GM19463 (cell line): ENCODE measurements at regions not wholly inside any gene's neighbourhood (a gene's known extent, or its start where the extent isn't known, plus 50 kb on each side); places are given as distances from the start of the nearest gene placed in this dataset.

ENCODE experiments used
- ATAC-seq: cut with Tn5 transposase; IDR thresholded peaks from one replicate; pipeline ENCODE4 v1.9.1; 2021; ENCODE audit warnings: mild to moderate bottlenecking, moderate library complexity; ENCODE audit not compliant: unreplicated experiment

DNA sequence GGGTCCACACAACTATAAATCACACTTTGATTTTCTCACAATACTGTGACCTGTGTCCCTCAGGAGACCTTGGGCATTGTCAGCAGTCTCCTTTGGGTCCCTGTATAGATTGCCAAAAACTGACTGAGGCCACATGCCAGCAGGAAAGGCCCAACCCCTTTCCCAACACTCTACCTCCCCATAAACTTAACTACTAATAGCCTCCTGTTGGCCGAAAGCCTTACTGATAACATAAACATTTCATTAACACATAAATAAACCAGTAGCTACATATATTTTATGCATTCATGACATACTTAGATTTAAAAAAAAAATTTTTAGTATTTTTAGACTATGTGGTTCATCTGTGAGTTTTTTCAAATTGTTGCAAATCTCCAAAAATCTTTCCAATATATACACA is 153.5 kb downstream of the ARL4C start:
- ATAC-seq = no peak

DNA sequence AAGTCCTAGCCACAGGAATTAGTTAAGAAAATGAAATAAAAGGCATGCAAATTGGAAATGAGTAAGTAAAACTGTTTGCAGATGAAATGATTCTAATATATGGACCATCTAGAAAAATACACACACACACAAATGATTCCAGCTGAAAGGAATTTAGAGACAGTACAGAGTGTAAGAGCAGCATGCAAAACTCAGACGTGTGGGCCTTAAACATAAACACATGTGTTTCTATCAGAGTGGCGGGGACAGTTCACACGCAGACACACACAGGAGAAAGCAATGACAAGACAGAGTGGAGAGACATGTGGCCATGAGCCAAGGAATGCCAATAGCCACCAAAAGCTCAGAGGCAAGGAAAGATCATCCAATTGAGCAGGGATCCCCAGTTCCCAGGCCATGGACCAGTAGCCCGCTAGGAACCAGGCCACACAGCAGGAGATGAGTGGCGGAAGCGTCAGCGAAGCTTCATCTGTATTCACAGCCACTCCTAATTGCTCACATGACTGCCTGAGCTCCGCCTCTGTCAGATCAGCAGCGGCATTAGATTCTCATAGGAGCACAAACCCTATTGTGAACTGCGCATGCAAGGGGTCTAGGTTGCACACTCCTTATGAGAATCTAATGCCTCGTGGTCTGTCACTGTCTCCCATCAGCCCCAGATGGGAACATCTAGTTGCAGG is 155.4 kb downstream of the ARL4C start:
- ATAC-seq = no peak

DNA sequence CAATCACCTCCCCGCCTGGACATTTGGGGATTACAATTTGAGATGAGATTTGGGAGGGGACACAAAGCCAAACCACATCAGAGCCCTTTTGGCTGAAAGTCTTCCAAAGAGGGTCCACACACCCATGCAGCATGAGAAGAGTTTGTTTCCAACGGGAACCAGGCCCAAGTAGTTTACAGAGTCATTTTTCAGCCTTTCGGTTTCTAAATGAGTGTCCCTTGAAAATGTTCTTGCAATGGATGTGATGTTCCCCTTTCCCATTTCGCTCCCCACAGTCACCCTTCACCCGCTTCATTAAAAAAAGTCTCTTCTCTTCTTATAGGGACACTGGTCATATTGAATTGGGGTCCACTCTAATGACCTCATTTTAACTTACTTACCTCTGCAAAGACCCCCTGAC is 157.4 kb downstream of the ARL4C start:
- ATAC-seq = no peak

DNA sequence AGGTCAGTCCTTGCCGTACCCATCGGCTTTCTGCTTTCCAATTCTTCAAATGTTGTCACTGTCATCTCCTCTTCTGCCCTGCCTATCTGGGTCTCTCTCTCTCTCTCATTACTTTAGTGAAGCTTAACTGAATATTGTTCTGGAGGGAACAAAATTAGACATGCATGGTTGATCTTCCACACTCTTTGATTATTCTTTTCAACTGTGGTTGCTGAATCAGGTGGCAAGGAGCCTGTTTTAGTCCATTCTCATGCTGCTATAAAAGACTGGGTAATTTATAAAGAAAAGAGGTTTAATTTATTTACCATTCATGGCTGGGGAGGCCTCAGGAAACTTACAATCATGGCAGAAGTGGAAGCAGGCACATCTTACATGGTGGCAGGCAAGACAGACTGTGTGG is 157.9 kb downstream of the ARL4C start:
- no peak for ATAC-seq

DNA sequence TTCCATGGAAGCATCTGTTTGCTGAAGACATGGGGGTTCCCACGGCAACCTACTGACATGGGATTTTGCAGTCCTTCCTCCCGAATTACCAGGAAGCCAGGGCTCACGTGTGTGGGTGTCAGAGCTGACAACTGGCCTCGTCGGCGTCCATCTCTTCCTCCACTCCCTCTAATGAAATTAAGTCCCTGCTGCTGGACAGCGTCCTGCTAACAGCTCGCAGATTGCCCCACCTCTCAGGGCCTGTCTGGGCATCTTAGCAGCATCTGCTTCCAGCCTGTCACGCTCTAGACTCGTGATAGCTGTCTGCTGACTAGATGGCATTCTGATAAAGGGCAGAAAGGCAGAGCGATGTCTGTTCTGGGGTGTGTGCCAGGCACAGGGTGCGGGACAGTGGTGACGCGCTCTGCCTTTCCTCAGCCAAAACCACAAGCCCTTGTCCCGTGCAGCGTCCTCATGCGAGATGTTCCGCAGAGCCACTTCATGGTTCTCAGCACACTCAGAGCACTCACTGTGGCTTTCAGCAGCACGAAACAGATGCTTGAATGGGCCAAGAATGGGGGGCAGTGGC is 161.1 kb downstream of the ARL4C start:
- no peak for ATAC-seq

- ATAC-seq = no peak
Observed at GRCh38 chr2:234334756-234335155, 162.1 kb downstream of the ARL4C start.

DNA sequence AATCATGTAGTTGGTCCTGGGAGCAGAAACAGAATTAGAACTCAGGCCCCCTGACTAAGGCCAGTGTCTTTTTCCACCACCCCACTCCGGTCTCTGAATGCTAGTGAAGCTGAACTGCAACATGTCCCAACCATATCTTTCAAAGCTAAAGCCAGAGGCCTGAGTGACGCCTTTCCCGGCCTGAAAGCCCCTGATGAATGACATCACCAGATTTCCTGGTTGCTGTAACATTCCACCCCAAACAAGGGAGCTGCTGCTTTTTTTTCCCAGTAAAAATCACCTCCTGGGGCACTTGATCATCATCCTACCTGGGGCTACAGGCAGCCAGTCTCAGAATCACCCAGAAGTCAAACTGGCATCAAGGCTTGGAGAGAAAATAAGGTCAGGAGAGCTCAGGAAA is 162.7 kb downstream of the ARL4C start:
- no peak for ATAC-seq

DNA sequence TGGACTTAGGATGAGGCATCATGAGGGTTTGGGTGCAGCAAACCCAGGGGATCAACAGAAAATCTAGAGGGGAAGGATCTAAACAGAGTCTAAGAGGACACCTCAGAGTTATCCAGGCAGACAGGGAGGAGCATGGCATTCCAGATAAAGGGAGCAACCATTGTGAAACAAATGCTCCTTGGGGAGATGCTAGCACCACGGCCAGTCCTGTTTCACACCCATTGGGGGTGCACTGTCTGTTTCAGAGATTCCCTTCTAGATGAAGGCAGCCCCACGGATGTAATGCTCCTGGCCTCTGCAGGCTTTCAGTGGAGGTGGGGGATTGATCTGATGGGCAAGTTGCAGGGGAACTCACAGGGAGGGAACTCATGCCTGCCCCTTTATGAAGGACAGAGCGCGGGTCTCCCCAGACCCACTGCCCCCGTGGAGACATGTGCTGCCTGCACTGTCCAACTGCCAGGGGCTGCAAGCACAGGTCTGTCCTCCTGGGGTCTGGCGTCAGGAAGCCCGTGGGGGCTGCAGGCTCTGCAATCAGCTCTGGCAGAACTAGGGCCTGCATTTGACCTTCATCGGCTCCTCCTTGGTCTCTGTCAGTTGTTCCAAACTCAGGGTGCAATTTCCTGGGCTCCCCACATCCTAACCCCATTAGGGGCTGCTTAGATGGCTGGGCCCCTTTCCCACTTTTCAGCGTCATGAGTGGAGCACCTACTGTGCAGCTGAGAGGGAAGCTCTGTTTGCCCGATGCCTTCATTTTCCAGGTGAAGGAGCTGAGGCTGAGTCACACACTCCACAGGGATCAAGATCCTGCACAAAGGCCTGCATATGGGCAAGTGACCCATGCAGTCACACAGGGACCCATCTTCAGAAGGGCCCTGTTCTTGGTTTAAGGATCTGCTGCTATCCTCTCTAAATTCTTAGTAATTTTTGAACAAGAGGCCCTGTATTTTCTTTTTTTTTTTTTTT is 163.4 kb downstream of the ARL4C start:
- no peak for ATAC-seq

GRCh38 chr2:234331966-234332365 is 164.9 kb downstream of the ARL4C start:
- ATAC-seq = no peak

GRCh38 chr2:234331566-234331965 is 165.3 kb downstream of the ARL4C start:
- no peak for ATAC-seq

DNA sequence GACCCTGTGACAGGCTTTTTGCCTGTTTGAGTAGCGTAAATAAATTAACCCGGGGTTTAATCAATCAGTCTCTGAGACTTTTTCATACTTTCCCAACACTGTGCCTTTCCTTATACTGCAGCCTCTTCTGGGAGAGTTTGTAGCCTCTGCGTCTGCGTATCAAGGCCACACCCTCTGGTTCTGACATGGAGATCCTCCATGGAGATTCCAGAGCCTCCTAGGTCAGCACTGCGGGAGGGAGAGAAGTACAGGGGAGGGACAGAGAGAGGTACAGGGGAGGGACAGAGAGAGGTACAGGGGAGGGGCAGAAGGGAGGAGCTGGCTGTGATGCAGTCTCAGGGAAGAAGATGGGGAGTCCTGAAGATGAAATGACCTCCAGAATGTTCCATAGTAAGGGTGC is 166.0 kb downstream of the ARL4C start:
- ATAC-seq = no peak

GRCh38 chr2:234329202-234329960 is 167.5 kb downstream of the ARL4C start:
- ATAC-seq = no peak

GRCh38 chr2:234328444-234328990 is 168.4 kb downstream of the ARL4C start:
- no peak for ATAC-seq

- ATAC-seq = no peak
Observed at GRCh38 chr2:234326694-234327093, 170.2 kb downstream of the ARL4C start.

DNA sequence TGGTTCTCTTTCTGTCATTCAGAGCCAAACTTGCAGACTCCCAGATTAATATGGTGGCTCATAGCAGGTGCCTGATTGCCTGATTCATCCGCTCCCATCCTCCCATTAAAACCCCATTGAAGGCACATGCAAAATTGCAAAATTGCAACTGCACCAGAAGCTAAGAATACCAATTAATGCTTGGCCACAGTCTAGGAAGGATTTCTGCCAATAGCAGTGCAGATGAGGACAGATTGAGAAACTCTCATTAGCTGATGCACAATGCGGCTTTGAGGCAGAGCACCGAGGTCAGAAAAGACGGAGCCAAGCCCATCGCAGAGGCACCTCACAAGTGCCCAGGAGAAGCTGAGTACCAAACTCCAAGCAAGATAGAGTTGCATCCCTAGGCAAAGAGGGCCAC is 172.8 kb downstream of the ARL4C start:
- no peak for ATAC-seq

GRCh38 chr2:234322766-234323465 is 174.0 kb downstream of the ARL4C start:
- no peak for ATAC-seq

- no peak for ATAC-seq
Observed at GRCh38 chr2:234320066-234320465, 176.8 kb downstream of the ARL4C start.

- ATAC-seq = no peak
Observed at GRCh38 chr2:234318361-234318760, 178.5 kb downstream of the ARL4C start.

DNA sequence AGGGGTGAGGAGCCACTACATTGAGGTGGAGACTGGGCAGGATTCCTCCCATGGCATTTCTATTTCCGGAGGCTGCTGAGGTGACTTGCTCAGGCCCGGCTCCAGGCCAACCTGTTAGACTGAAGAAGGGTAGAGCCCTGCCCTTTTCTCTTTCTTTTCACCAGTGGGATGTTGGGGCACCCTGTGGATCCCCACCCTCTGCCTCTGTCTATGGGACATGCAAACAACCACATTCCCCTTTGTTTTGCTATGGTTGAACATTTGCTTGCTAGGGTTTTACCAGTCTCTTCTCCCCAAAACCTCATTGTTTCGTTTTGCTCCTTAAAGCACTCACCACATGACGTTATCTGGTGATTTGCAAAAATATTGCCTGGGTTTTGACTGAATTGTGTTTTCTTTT is 183.3 kb downstream of the ARL4C start:
- no peak for ATAC-seq

DNA sequence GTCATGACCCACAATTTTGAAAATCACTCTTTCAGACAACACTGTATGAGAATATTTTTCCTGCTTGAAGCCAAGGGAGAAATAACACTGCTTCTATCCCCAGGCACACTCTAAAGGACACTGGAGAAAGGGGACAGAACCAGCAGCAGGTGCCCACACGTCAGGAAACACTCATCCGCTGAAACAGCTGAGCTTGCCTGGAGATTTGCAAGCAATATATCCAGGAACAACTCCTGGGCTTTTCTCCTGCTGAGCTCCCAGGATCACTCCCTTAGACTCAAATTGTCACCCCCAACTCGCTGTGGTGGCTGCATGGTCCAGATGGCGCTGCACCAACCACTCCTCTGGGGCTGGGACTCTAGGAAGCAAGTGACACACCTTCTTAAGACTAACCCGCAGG is 186.7 kb downstream of the ARL4C start:
- no peak for ATAC-seq
